BLaER1 treated with 17β-estradiol and CSF1 and Interleukin-3, amounts not matched to agents 10 nM and 100 nM (cell line): ENCODE measurements at regions not wholly inside any gene's neighbourhood (a gene's known extent, or its start where the extent isn't known, plus 50 kb on each side); places are given as distances from the start of the nearest gene placed in this dataset.

ENCODE experiments used
- H3K27ac ChIP-seq, 11 experiments: shearing (Covaris generic); formaldehyde crosslinking; 2 replicates each; pipeline ENCODE4 v1.8.1; 2022
- H3K27me3 ChIP-seq, 11 experiments: shearing (Covaris generic); formaldehyde crosslinking; 2 replicates each; pipeline ENCODE4 v1.8.1; 2022
- H3K36me3 ChIP-seq, 11 experiments: shearing (Covaris generic); formaldehyde crosslinking; 2 replicates each; pipeline ENCODE4 v1.8.1; 2022
- H3K4me1 ChIP-seq, 10 experiments: shearing (Covaris generic); formaldehyde crosslinking; 2 replicates each; pipeline ENCODE4 v1.8.1; 2022
- H3K4me2 ChIP-seq, 11 experiments: shearing (Covaris generic); formaldehyde crosslinking; 2 replicates each; pipeline ENCODE4 v1.8.1; 2022
- H3K4me3 ChIP-seq, 10 experiments: shearing (Covaris generic); formaldehyde crosslinking; 2 replicates each; pipeline ENCODE4 v1.8.1; 2022
- H3K9ac ChIP-seq, 11 experiments: shearing (Covaris generic); formaldehyde crosslinking; 2 replicates each; pipeline ENCODE4 v1.8.1; 2022
- H3K9me3 ChIP-seq, 11 experiments: shearing (Covaris generic); formaldehyde crosslinking; replicated peaks in 1 of 11; 2 replicates each; pipeline ENCODE4 v1.8.1; 2022
- H4K20me1 ChIP-seq, 11 experiments: shearing (Covaris generic); formaldehyde crosslinking; 2 replicates each; pipeline ENCODE4 v1.8.1; 2022
- Cebpa-rat ChIP-seq, 11 experiments: shearing (Covaris generic); IDR thresholded peaks; 2 replicates each; pipeline ENCODE4 v1.8.1; 2022

- peaks cover 0 to 10% (median 0%) of the 10 kb centered on the region in 11 experiments; a peak in 1 of 22 replicates for H3K27me3 ChIP-seq
- 0 out of 20 replicates have a peak, but pooled peaks cover 0 to 4% (median 0%) of the 10 kb centered on the region in 10 experiments for H3K4me1 ChIP-seq
- no peak overlapping the region for H3K4me3 ChIP-seq
- no peak overlapping the region for H3K9ac ChIP-seq
- H3K9me3 ChIP-seq: peaks cover 0 to 15% (median 0%) of the 10 kb centered on the region in 11 experiments; a peak in 5 of 22 replicates
- H3K4me2 ChIP-seq: no peak overlapping the region
- TF ChIP-seq Cebpa-rat (IDR thresholded peaks at IDR 0.05): no peak
- no peaks in the 10 kb centered on the region for H4K20me1 ChIP-seq
- no peak overlapping the region for H3K27ac ChIP-seq
- no peaks in the 10 kb centered on the region for H3K36me3 ChIP-seq
These were observed 202.6 kb upstream of the TRIB2 start for GRCh38 chr2:12514168-12514567.

- 0 out of 20 replicates have a peak, but pooled peaks cover 0 to 4% (median 0%) of the 10 kb centered on the region in 10 experiments for H3K4me1 ChIP-seq
- no peak overlapping the region for H3K4me3 ChIP-seq
- no peak overlapping the region for H3K4me2 ChIP-seq
- peaks cover 0 to 9% (median 0%) of the 10 kb centered on the region in 11 experiments; a peak in 4 of 22 replicates for H3K9me3 ChIP-seq
- no peak overlapping the region for H3K27ac ChIP-seq
- no peak overlapping the region for H3K9ac ChIP-seq
- TF ChIP-seq Cebpa-rat (IDR thresholded peaks at IDR 0.05): no peak
- H3K36me3 ChIP-seq: no peaks in the 10 kb centered on the region
- H3K27me3 ChIP-seq: peaks cover 0 to 4% (median 0%) of the 10 kb centered on the region in 11 experiments; a peak in 1 of 22 replicates
- no peaks in the 10 kb centered on the region for H4K20me1 ChIP-seq
These were observed 201.9 kb upstream of the TRIB2 start for GRCh38 chr2:12514631-12515437.

- Histone ChIP-seq H3K9ac (no peak overlapping the region), H3K27me3 (peaks cover 0 to 2% (median 0%) of the 10 kb centered on the region in 11 experiments; a peak in 1 of 22 replicates), H3K4me1 (0 out of 20 replicates have a peak, but pooled peaks cover 0 to 4% (median 0%) of the 10 kb centered on the region in 10 experiments), H3K27ac (no peak overlapping the region), H3K4me2 (no peak overlapping the region), H4K20me1 (no peaks in the 10 kb centered on the region), H3K9me3 (no peaks in the 10 kb centered on the region), H3K4me3 (no peak overlapping the region), H3K36me3 (no peaks in the 10 kb centered on the region)
- TF ChIP-seq Cebpa-rat (IDR thresholded peaks at IDR 0.05): peak in 1 of 11 experiments; percentile 45; a peak in 1 of 22 replicates
These were observed 200.9 kb upstream of the TRIB2 start for GRCh38 chr2:12515871-12516270.

- TF ChIP-seq Cebpa-rat (IDR thresholded peaks at IDR 0.05): no peak
- Histone ChIP-seq H3K4me1 (no peaks in the 10 kb centered on the region), H3K9ac (no peak overlapping the region), H3K27me3 (no peaks in the 10 kb centered on the region), H3K27ac (no peak overlapping the region), H4K20me1 (no peaks in the 10 kb centered on the region), H3K4me2 (no peak overlapping the region), H3K9me3 (no peaks in the 10 kb centered on the region), H3K36me3 (no peaks in the 10 kb centered on the region), H3K4me3 (no peak overlapping the region)
These were observed 183.3 kb upstream of the TRIB2 start for GRCh38 chr2:12533337-12534005.

- Histone ChIP-seq H3K9me3 (no peaks in the 10 kb centered on the region), H4K20me1 (no peaks in the 10 kb centered on the region), H3K36me3 (no peaks in the 10 kb centered on the region), H3K4me2 (no peak overlapping the region), H3K27ac (no peak overlapping the region), H3K4me1 (no peaks in the 10 kb centered on the region), H3K9ac (no peak overlapping the region), H3K27me3 (no peaks in the 10 kb centered on the region), H3K4me3 (no peak overlapping the region)
- no peak for TF ChIP-seq Cebpa-rat (IDR thresholded peaks at IDR 0.05)
These were observed 182.0 kb upstream of the TRIB2 start for GRCh38 chr2:12534646-12535263.

GRCh38 chr2:12536976-12537375, 179.8 kb upstream of the TRIB2 start:
- Histone ChIP-seq H3K36me3 (no peaks in the 10 kb centered on the region), H3K9ac (no peak overlapping the region), H4K20me1 (no peaks in the 10 kb centered on the region), H3K27ac (no peak overlapping the region), H3K9me3 (no peaks in the 10 kb centered on the region), H3K4me1 (no peaks in the 10 kb centered on the region), H3K27me3 (no peaks in the 10 kb centered on the region), H3K4me3 (no peak overlapping the region), H3K4me2 (no peak overlapping the region)
- TF ChIP-seq Cebpa-rat (IDR thresholded peaks at IDR 0.05): no peak

- H3K36me3 ChIP-seq: no peaks in the 10 kb centered on the region
- H3K27me3 ChIP-seq: no peaks in the 10 kb centered on the region
- no peaks in the 10 kb centered on the region for H3K9me3 ChIP-seq
- TF ChIP-seq Cebpa-rat (IDR thresholded peaks at IDR 0.05): no peak
- peaks cover 0 to 1% (median 0%) of the 10 kb centered on the region in 10 experiments; a peak in 3 of 20 replicates for H3K4me1 ChIP-seq
- H3K4me2 ChIP-seq: no peak overlapping the region
- H3K9ac ChIP-seq: no peak overlapping the region
- no peak overlapping the region for H3K27ac ChIP-seq
- no peak overlapping the region for H3K4me3 ChIP-seq
- no peaks in the 10 kb centered on the region for H4K20me1 ChIP-seq
These were observed 178.5 kb upstream of the TRIB2 start for GRCh38 chr2:12538138-12538694.

GRCh38 chr2:12539336-12539735, 177.4 kb upstream of the TRIB2 start:
- Histone ChIP-seq H3K4me2 (no peak overlapping the region), H3K4me3 (no peak overlapping the region), H4K20me1 (no peaks in the 10 kb centered on the region), H3K9ac (no peak overlapping the region), H3K27ac (no peak overlapping the region), H3K27me3 (no peaks in the 10 kb centered on the region), H3K9me3 (no peaks in the 10 kb centered on the region), H3K4me1 (peaks cover 8 to 12% (median 10%) of the 10 kb centered on the region in 10 experiments; a peak in 17 of 20 replicates), H3K36me3 (no peaks in the 10 kb centered on the region)
- TF ChIP-seq Cebpa-rat (IDR thresholded peaks at IDR 0.05): no peak
